DND-41 (cell line): ENCODE measurements at regions not wholly inside any gene's neighbourhood (a gene's known extent, or its start where the extent isn't known, plus 50 kb on each side); places are given as distances from the start of the nearest gene placed in this dataset.

Source experiments
- ATAC-seq: fragments of 200-7000 bp; cut with Tn5 transposase; 3 replicates; pipeline ENCODE4 v1.9.1; 2021; ENCODE audit warnings: low read depth; ENCODE audit not compliant: insufficient read depth
- DNase-seq: peaks from one replicate; pipeline ENCODE4 v3.0.0-alpha.2; 2020
- H2AFZ ChIP-seq: 2 replicates; pipeline ENCODE4 v1.6.0; 2012; ENCODE audit warnings: low read depth, low read length
- H3K27ac ChIP-seq: 2 replicates; pipeline ENCODE4 v1.5.1; 2012; ENCODE audit warnings: low read length, inconsistent platforms
- H3K27me3 ChIP-seq: fragments of 200-600 bp; sonication (generic); 2 replicates; pipeline ENCODE4 v1.6.0; 2012; ENCODE audit warnings: low read length, mild to moderate bottlenecking, inconsistent platforms; ENCODE audit not compliant: insufficient read depth, poor library complexity
- H3K36me3 ChIP-seq: 2 replicates; pipeline ENCODE4 v1.5.1; 2012; ENCODE audit warnings: low read length, inconsistent platforms; ENCODE audit not compliant: insufficient read depth
- H3K4me1 ChIP-seq: 2 replicates; pipeline ENCODE4 v1.5.1; 2012; ENCODE audit warnings: mild to moderate bottlenecking, low read length; ENCODE audit not compliant: insufficient read depth
- H3K4me2 ChIP-seq: 2 replicates; pipeline ENCODE4 v1.6.0; 2012; ENCODE audit warnings: mild to moderate bottlenecking, moderate library complexity, low read length, inconsistent platforms; ENCODE audit not compliant: insufficient read depth
- H3K4me3 ChIP-seq, 2 experiments: fragments of 200-600 bp in 1 of 2; shearing (Covaris generic) in 1 of 2; 2 replicates each; pipeline ENCODE4 v1.5.1; 2012 to 2016; ENCODE audit warnings: inconsistent platforms in 2 of 2, low read length in 2 of 2, mild to moderate bottlenecking in 2 of 2, low read depth in 1 of 2, moderate library complexity in 1 of 2
- H3K79me2 ChIP-seq: 2 replicates; pipeline ENCODE4 v1.6.0; 2012; ENCODE audit warnings: low read length, inconsistent platforms; ENCODE audit not compliant: insufficient read depth
- H3K9ac ChIP-seq: 2 replicates; pipeline ENCODE4 v1.6.0; 2012; ENCODE audit warnings: low read depth, mild to moderate bottlenecking, inconsistent platforms, low read length, moderate library complexity
- H3K9me3 ChIP-seq: 2 replicates; pipeline ENCODE4 v1.5.1; 2012; ENCODE audit warnings: low read length, moderate library complexity, mild to moderate bottlenecking, inconsistent platforms; ENCODE audit not compliant: insufficient read depth, severe bottlenecking
- H4K20me1 ChIP-seq: 2 replicates; pipeline ENCODE4 v1.6.0; 2012; ENCODE audit warnings: low read length; ENCODE audit not compliant: insufficient read depth
- CTCF ChIP-seq: IDR thresholded peaks from 2 replicates; pipeline ENCODE4 v1.5.1; 2012; ENCODE audit warnings: borderline replicate concordance, low read length, moderate library complexity, mild to moderate bottlenecking; ENCODE audit not compliant: poor library complexity, severe bottlenecking; ENCODE audit errors: extremely low read depth
- EZH2 ChIP-seq: IDR thresholded peaks from 3 replicates; pipeline ENCODE4 v1.6.1; 2012; ENCODE audit warnings: borderline replicate concordance, low read depth, mild to moderate bottlenecking, moderate library complexity, low read length, inconsistent platforms; ENCODE audit not compliant: severe bottlenecking

GRCh38 chr13:65727070-65727469 is 1503.1 kb downstream of the PCDH9 start:
- DNase-seq (no peak), ATAC-seq (no peak)
- Histone ChIP-seq H3K9ac (no peak overlapping the region), H3K27ac (no peak overlapping the region), H3K36me3 (no peaks in the 10 kb centered on the region), H3K4me3 (no peak overlapping the region), H2AFZ (no peak overlapping the region), H4K20me1 (no peaks in the 10 kb centered on the region), H3K79me2 (no peaks in the 10 kb centered on the region), H3K4me1 (peaks cover 6% of the 10 kb centered on the region), H3K9me3 (no peaks in the 10 kb centered on the region), H3K27me3 (no peaks in the 10 kb centered on the region), H3K4me2 (no peak overlapping the region)
- TF ChIP-seq CTCF (no peak), EZH2 (no peak)

GRCh38 chr13:65725006-65725405 is 1505.1 kb downstream of the PCDH9 start:
- H3K4me3 ChIP-seq, result no peak overlapping the region
- H3K36me3 ChIP-seq, result no peaks in the 10 kb centered on the region
- H3K27me3 ChIP-seq, result no peaks in the 10 kb centered on the region
- H3K4me2 ChIP-seq, result no peak overlapping the region
- TF ChIP-seq CTCF (no peak), EZH2 (no peak)
- no peaks in the 10 kb centered on the region for H4K20me1 ChIP-seq
- H2AFZ ChIP-seq, result no peak overlapping the region
- H3K9me3 ChIP-seq, result no peaks in the 10 kb centered on the region
- no peaks in the 10 kb centered on the region for H3K79me2 ChIP-seq
- DNase-seq (no peak), ATAC-seq (no peak)
- peaks cover 6% of the 10 kb centered on the region for H3K4me1 ChIP-seq
- H3K9ac ChIP-seq, result no peak overlapping the region
- H3K27ac ChIP-seq, result no peak overlapping the region

GRCh38 chr13:65724226-65724625 is 1505.9 kb downstream of the PCDH9 start:
- Histone ChIP-seq H3K9me3 (no peaks in the 10 kb centered on the region), H3K36me3 (no peaks in the 10 kb centered on the region), H3K4me1 (peaks cover 6% of the 10 kb centered on the region), H4K20me1 (no peaks in the 10 kb centered on the region), H3K4me2 (no peak overlapping the region), H2AFZ (no peak overlapping the region), H3K4me3 (no peak overlapping the region), H3K9ac (no peak overlapping the region), H3K27ac (peak overlapping the region; percentile 63), H3K79me2 (no peaks in the 10 kb centered on the region), H3K27me3 (no peaks in the 10 kb centered on the region)
- ATAC-seq (peak; percentile 93), DNase-seq (peak; percentile 33)
- no peak for TF ChIP-seq CTCF
- TF ChIP-seq EZH2, result no peak

GRCh38 chr13:65722506-65722905 is 1507.6 kb downstream of the PCDH9 start:
- no peak for ATAC-seq
- H3K79me2 ChIP-seq, result no peaks in the 10 kb centered on the region
- TF ChIP-seq EZH2, result no peak
- no peak for TF ChIP-seq CTCF
- no peak overlapping the region for H3K9ac ChIP-seq
- H4K20me1 ChIP-seq, result no peaks in the 10 kb centered on the region
- no peak overlapping the region for H3K4me2 ChIP-seq
- no peak overlapping the region for H3K4me3 ChIP-seq
- no peak for DNase-seq
- H3K9me3 ChIP-seq, result no peaks in the 10 kb centered on the region
- H3K36me3 ChIP-seq, result no peaks in the 10 kb centered on the region
- no peaks in the 10 kb centered on the region for H3K27me3 ChIP-seq
- no peak overlapping the region for H3K27ac ChIP-seq
- no peak overlapping the region for H2AFZ ChIP-seq
- peaks cover 6% of the 10 kb centered on the region for H3K4me1 ChIP-seq
